Brain microvascular endothelial cell (primary cell): ENCODE measurements at regions not wholly inside any gene's neighbourhood (a gene's known extent, or its start where the extent isn't known, plus 50 kb on each side); places are given as distances from the start of the nearest gene placed in this dataset.

Experiments
- DNase-seq: peaks from one replicate; pipeline ENCODE4 v3.0.0-alpha.2; 2020
- H3K27ac ChIP-seq: fragments of 250-450 bp; sonication (Bioruptor Pico); 2 replicates; pipeline ENCODE4 v1.5.1; 2020; ENCODE audit warnings: mild to moderate bottlenecking, moderate library complexity
- H3K27me3 ChIP-seq: fragments of 250-450 bp; sonication (Bioruptor Pico); replicated peaks from 2 replicates; pipeline ENCODE4 v1.5.1; 2020; ENCODE audit warnings: mild to moderate bottlenecking
- H3K36me3 ChIP-seq: fragments of 250-450 bp; sonication (Bioruptor Pico); replicated peaks from 2 replicates; pipeline ENCODE4 v1.5.1; 2020; ENCODE audit warnings: mild to moderate bottlenecking
- H3K4me3 ChIP-seq: 2 replicates; pipeline ENCODE4 v1.5.1; 2011; ENCODE audit warnings: low read depth, mild to moderate bottlenecking, control low read depth, low read length, moderate library complexity
- CTCF ChIP-seq: IDR thresholded peaks from 2 replicates; pipeline ENCODE4 v1.5.1; 2011; ENCODE audit warnings: low read depth, mild to moderate bottlenecking, moderate library complexity, low read length, control low read depth, inconsistent platforms; ENCODE audit errors: missing control alignments
- in situ Hi-C: cut with HindIII; loops from 2 replicates; pipeline ENCODE4 v1.10.0; 2017; ENCODE audit warnings: low sequenced_read_pairs, low pct_ligation_motif_present

GRCh38 chr2:151052850-151053660 lies 208.6 kb downstream of the RBM43 start:
- DNase-seq, result peak; percentile 15
- in situ Hi-C loops, result no loop called here
- H3K4me3 ChIP-seq, result no peak overlapping the region
- H3K27me3 ChIP-seq, result no peaks in the 10 kb centered on the region
- no peak overlapping the region for H3K27ac ChIP-seq
- TF ChIP-seq CTCF, result no peak
- no peaks in the 10 kb centered on the region for H3K36me3 ChIP-seq

GRCh38 chr2:151051574-151052220 lies 210.0 kb downstream of the RBM43 start:
- H3K27ac ChIP-seq, result no peak overlapping the region
- no peaks in the 10 kb centered on the region for H3K36me3 ChIP-seq
- in situ Hi-C loops, result no loop called here
- H3K4me3 ChIP-seq, result no peak overlapping the region
- peak; percentile 78 for TF ChIP-seq CTCF
- H3K27me3 ChIP-seq, result no peaks in the 10 kb centered on the region
- peak; percentile 77 for DNase-seq

GRCh38 chr2:151049746-151050145 lies 211.9 kb downstream of the RBM43 start:
- H3K36me3 ChIP-seq, result no peaks in the 10 kb centered on the region
- H3K4me3 ChIP-seq, result no peak overlapping the region
- DNase-seq, result peak; percentile 59
- no peak overlapping the region for H3K27ac ChIP-seq
- in situ Hi-C loops, result no loop called here
- no peak for TF ChIP-seq CTCF
- H3K27me3 ChIP-seq, result no peaks in the 10 kb centered on the region

GRCh38 chr2:151048331-151049054 lies 213.2 kb downstream of the RBM43 start:
- Histone ChIP-seq H3K27ac (no peak overlapping the region), H3K4me3 (no peak overlapping the region), H3K36me3 (no peaks in the 10 kb centered on the region), H3K27me3 (no peaks in the 10 kb centered on the region)
- no peak for DNase-seq
- no peak for TF ChIP-seq CTCF
- in situ Hi-C loops, result no loop called here

- TF ChIP-seq CTCF, result no peak
- DNase-seq, result peak; percentile 85
- Histone ChIP-seq H3K4me3 (no peak overlapping the region), H3K36me3 (no peaks in the 10 kb centered on the region), H3K27me3 (no peaks in the 10 kb centered on the region), H3K27ac (no peak overlapping the region)
- in situ Hi-C loops, result no loop called here
Observed at GRCh38 chr2:151043484-151043883, 218.2 kb downstream of the RBM43 start.
